ENCODE measurements at regions not wholly inside any gene's neighbourhood (a gene's known extent, or its start where the extent isn't known, plus 50 kb on each side); places are given as distances from the start of the nearest gene placed in this dataset.
"Not testable (repeated sequence)": the region's sequence is repeated elsewhere in the genome, so short reads cannot be mapped to it uniquely, and the experiment has no call there.

DNA sequence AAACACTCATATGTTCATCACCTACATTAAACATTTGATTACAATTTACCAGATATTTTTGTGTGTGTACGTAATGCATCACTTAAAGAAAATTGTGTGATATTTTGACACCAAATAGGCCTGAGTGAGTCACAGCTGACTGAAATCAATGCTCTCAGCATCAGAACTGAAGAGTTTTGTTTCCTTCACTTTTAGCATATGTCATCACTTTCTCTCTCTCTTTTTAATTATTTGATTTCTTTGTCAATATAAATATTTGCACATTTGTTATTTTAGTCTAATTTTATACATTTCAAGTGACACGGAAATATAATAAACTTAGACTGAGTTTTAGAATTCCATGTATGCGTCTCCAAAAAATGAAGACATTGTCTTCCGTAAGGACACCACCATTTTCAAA, 545.3 kb downstream of the PTPRC start:
- intact Hi-C loops (cut with micrococcal nuclease): no loop called here

DNA sequence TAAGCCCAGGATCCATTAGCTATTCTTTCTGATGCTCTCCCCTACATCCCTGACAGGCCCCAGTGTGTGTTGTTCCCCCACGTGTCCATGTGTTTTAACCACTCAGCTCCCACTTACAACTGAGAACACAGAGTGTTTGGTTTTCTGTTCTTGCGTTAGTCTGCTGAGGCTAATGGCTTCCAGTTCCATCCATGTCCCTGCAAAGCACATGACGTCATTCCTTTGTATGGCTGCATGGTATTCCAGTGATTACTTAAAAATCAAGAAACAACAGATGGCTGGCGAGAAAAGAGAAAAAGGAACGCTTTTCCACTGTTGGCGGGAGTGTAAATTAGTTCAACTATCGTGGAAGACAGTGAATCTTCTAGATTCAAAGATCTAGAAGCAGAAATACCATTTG, 556.0 kb downstream of the PTPRC start:
- intact Hi-C loops (cut with micrococcal nuclease): no loop called here

DNA sequence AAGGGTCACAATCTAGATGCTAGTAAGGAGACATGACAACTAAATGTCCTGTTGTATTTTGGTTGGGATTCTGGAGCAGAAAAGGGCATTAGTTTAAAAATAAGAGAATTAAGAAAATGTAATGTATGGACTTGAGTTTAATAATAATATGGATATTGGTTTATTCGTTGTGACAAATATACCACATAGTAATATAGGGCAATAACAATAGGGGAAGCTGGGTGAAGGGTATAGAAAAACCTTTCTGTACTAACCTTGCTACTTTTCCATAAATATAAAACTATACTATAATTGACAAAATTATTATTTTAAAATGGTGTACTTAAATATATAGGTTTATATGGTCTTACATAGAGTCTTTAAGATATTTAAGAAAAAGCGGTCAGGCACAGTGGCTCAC, 558.9 kb downstream of the PTPRC start:
- intact Hi-C loops (cut with micrococcal nuclease): no loop called here

DNA sequence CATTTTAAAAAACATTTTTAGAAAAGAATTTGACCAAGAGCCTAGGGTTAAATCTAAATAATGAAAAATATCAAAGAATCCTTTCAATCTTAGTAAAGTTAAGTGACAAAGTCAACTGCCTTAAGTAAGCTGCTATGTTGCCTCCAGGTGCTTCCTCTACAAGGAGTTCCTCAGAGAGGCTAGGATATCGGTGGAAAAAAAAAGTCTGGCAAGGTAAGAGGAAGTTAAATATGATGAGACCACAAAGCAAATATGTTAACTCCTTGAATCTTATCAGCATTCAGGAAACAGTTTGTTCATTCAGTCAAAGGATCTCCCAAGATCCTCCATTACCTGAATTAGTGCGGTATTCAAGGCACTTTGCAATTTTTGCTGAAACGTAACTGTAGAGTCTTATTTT, 563.5 kb downstream of the PTPRC start:
- intact Hi-C loops (cut with micrococcal nuclease): no loop called here

GRCh38 chr1:199204231-199204630, 565.4 kb downstream of the PTPRC start:
- intact Hi-C loops (cut with micrococcal nuclease): no loop called here

DNA sequence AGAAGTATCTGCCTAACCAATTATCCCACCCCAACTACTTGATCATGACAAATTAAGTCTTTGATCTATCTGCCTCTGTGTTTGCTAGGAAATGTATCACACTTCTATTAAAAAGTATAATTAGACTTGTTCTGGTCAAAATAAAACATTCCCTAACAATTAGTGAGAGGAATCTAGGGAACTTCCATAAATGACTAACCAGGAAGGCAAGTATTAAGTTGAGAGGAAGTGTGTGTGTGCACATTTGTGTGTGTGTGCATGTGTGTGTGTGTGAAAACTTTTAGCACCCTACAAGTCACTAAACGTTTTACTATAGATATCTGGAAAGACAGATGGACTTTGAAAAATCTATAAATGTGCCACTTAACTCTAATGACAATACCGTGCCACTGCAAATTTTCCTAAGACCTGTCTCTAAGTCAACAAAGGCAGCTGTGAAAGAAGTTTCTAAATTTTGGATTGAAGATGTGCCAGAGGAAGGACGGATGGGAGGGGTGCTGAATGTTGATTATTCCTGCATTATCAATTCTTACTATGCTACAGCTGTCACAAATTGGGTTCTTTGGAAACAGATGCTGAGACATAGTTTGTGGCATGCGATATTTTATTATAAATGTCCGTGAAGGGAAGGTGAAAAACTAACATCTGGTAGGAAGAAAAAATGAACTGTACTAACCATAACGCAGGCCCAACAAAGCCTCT, 567.1 kb downstream of the PTPRC start:
- intact Hi-C loops (cut with micrococcal nuclease): no loop called here

GRCh38 chr1:199208847-199209246, 570.0 kb downstream of the PTPRC start:
- intact Hi-C loops (cut with micrococcal nuclease): no loop called here

- intact Hi-C loops (cut with micrococcal nuclease): no loop called here
Observed at GRCh38 chr1:199218065-199218464, 579.2 kb downstream of the PTPRC start.

- intact Hi-C loops (cut with micrococcal nuclease): no loop called here
Observed at GRCh38 chr1:199218533-199218932, 579.7 kb downstream of the PTPRC start.

- intact Hi-C loops (cut with micrococcal nuclease): no loop called here
Observed at GRCh38 chr1:199220031-199220430, 581.2 kb downstream of the PTPRC start.

DNA sequence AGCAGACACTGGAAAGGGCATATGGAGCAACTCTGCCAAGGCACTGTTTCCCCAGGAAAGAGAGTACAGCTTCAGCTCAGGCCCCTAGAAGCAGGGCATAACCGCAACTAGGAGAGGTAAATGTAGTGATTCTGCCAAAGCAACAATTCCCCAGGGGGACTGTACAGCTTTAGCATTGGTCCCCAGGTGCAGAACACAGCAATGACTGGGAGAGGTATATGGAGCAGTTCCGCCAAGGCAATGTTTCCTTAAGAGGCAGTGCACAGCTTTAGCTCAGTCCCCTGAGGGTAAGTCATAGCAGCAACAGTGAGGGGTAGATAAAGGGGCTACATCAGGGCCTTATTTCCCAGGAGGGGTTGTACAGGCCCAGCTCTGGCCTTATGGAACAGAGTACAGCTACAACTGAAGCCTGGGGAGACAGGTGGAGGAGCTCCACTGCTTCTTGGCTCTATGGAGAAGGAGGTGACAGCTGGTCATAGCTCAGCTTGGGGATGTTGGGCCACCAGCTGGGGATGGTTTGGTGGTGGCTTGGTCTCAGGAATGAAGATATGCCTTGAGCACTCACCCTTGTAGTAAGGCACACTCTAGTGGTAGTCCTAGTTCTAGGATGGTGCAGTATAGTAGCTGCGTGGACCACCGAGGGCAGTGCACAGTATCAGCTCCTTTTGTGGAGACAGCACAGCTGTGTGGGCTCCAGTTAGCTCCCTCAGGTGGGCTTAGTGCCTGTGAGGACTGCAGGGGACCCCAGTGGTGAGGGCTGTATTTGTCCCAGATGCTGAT, 582.7 kb downstream of the PTPRC start:
- intact Hi-C loops (cut with micrococcal nuclease): no loop called here

- intact Hi-C loops (cut with micrococcal nuclease): no loop called here
Observed at GRCh38 chr1:199223936-199224335, 585.1 kb downstream of the PTPRC start.

- intact Hi-C loops (cut with micrococcal nuclease): loop anchor here (5.0 kb wide), 1 partner anchor 54 kb away; no protein-coding TSS in a partner anchor
Observed at GRCh38 chr1:199226163-199226562, 587.3 kb downstream of the PTPRC start.

GRCh38 chr1:199242147-199242546, 603.3 kb downstream of the PTPRC start:
- intact Hi-C loops (cut with micrococcal nuclease): loop anchor here (10.0 kb wide), 1 partner anchor 117 kb away; no protein-coding TSS in a partner anchor

GRCh38 chr1:199242601-199243000, 603.8 kb downstream of the PTPRC start:
- intact Hi-C loops (cut with micrococcal nuclease): loop anchor here (10.0 kb wide), 1 partner anchor 118 kb away; no protein-coding TSS in a partner anchor

GRCh38 chr1:199243423-199244061, 604.7 kb downstream of the PTPRC start:
- intact Hi-C loops (cut with micrococcal nuclease): loop anchor here (1.0 to 10.0 kb wide), 3 partner anchors 119 to 472 kb away; no protein-coding TSS in a partner anchor

- intact Hi-C loops (cut with micrococcal nuclease): loop anchor here (10.0 kb wide), 1 partner anchor 121 kb away; no protein-coding TSS in a partner anchor
Observed at GRCh38 chr1:199245946-199246345, 607.1 kb downstream of the PTPRC start.

DNA sequence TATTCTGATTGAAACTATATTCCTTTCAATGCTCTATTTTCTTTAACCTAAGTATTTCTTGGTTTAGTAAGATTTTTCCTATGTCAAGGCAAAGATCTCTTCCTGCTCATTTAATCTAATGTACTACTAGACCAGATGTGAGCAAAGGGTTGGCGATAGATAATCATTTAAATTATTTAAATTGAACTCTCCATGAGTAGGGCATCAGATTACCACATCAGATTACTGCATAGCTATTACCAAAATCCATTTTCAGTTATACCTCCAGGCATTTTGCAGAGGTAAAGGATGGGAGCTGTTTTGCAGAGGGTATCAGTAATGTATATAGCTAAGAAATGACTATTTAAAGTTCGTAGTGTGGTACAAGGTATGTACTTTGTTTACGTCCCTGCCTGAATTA, 607.9 kb downstream of the PTPRC start:
- intact Hi-C loops (cut with micrococcal nuclease): loop anchor here (10.0 kb wide), 1 partner anchor 122 kb away; no protein-coding TSS in a partner anchor

- intact Hi-C loops (cut with micrococcal nuclease): loop anchor here (10.0 kb wide), 1 partner anchor 123 kb away; no protein-coding TSS in a partner anchor
Observed at GRCh38 chr1:199247891-199248290, 609.1 kb downstream of the PTPRC start.

- intact Hi-C loops (cut with micrococcal nuclease): not testable (repeated sequence)
Observed at GRCh38 chr1:199254040-199254439, 615.2 kb downstream of the PTPRC start.

- intact Hi-C loops (cut with micrococcal nuclease): no loop called here
Observed at GRCh38 chr1:199261328-199261727, 622.5 kb downstream of the PTPRC start.

DNA sequence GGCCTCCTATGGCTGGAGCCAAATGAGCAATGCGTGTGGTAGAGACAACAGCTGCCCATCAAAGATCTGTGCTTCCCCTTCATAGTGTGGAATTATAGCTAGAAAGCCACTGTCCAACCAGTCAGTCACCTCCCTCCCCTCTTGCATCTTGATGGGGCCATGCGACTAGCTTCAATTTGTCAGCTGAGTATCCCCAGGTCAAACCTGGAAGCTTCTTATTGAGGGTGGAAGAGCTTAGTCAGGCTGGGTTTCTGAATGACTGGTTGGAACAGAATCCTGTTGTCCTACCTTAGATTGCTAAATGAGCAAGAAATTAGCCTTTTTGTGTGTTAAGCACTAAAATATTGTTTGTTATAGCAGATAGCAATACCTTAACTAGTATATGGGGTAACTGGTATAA, 625.4 kb downstream of the PTPRC start:
- intact Hi-C loops (cut with micrococcal nuclease): no loop called here
